ENCODE measurements at regions not wholly inside any gene's neighbourhood (a gene's known extent, or its start where the extent isn't known, plus 50 kb on each side); places are given as distances from the start of the nearest gene placed in this dataset.
"Not testable (repeated sequence)": the region's sequence is repeated elsewhere in the genome, so short reads cannot be mapped to it uniquely, and the experiment has no call there.

DNA sequence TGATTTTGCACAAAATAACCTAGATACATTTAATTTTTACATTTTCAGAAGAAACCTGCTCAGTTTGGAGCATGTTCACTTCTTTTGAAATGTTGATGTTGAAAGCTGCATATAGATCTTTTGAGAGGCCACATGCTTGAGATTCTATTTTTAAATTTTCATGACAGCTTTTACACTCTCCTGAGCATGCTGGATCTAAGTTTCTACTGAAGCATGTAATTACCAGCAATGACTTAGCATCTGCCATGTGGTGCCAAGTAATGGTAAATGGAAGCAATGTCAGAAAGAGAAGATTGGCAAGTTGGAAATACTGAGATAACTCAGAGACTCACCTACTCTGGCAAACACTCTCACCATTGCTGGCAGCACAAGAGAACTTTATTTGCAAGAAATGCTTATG lies 310.6 kb downstream of the NSUN3 start:
- Histone ChIP-seq H3K27ac (no peak overlapping the region), H3K27me3 (no peaks in the 10 kb centered on the region), H3K4me1 (no peaks in the 10 kb centered on the region), H3K36me3 (no peaks in the 10 kb centered on the region), H3K4me3 (no peak overlapping the region), H3K9me3 (peaks cover 0 to 7% (median 0%) of the 10 kb centered on the region in 3 donors)
- TF ChIP-seq, protein P1, sequence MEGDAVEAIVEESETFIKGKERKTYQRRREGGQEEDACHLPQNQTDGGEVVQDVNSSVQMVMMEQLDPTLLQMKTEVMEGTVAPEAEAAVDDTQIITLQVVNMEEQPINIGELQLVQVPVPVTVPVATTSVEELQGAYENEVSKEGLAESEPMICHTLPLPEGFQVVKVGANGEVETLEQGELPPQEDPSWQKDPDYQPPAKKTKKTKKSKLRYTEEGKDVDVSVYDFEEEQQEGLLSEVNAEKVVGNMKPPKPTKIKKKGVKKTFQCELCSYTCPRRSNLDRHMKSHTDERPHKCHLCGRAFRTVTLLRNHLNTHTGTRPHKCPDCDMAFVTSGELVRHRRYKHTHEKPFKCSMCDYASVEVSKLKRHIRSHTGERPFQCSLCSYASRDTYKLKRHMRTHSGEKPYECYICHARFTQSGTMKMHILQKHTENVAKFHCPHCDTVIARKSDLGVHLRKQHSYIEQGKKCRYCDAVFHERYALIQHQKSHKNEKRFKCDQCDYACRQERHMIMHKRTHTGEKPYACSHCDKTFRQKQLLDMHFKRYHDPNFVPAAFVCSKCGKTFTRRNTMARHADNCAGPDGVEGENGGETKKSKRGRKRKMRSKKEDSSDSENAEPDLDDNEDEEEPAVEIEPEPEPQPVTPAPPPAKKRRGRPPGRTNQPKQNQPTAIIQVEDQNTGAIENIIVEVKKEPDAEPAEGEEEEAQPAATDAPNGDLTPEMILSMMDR (IDR thresholded peaks at IDR 0.05) = no peak
- TF ChIP-seq POLR2A (IDR thresholded peaks at IDR 0.05) = no peak
- no peak for DNase-seq
- intact Hi-C loops (cut with DNase I) = no loop called here

- intact Hi-C loops (cut with DNase I) = no loop called here
- no peaks in the 10 kb centered on the region for H3K4me1 ChIP-seq
These were observed 311.7 kb downstream of the NSUN3 start for GRCh38 chr3:94374439-94375161.

DNA sequence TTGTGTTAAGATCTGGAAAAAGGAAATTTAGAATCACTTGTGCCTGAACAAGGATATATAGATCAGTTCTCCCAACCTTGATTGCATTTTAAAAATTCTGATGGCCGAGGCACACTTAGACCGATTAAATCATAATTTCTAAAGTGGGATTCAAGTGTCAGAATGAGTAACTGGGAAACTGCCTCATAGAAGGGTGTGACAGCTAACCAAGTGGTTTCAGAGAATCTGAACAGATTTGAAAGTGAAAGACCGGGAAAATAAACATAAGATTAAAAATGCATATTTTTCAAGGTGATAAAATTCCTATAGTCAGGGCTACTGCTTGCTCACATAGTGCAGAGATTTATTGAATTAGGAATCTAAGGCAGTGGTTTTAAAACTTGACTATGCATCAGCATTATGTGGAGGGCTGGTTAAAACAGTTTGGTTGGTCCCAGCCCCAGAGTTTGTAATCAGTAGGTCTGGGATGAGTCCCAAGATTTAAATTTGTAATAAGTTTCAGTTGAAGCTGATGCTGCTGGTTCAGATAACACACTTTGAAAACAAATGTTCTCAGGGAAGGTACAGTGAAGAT lies 314.3 kb downstream of the NSUN3 start:
- intact Hi-C loops (cut with DNase I); H3K4me3 ChIP-seq; H3K27ac ChIP-seq; H3K9me3 ChIP-seq; H3K27me3 ChIP-seq; H3K4me1 ChIP-seq; DNase-seq; H3K36me3 ChIP-seq: not testable (repeated sequence)
- 83% methylated on average over 3 of the region's 3 CpGs for WGBS, 2 donors

More at GRCh38 chr3:94374439-94375161, 311.7 kb downstream of the NSUN3 start:
- H3K27me3 ChIP-seq = no peaks in the 10 kb centered on the region
- no peak for DNase-seq
- no peaks in the 10 kb centered on the region for H3K36me3 ChIP-seq
- TF ChIP-seq, protein P1 (IDR thresholded peaks at IDR 0.05) = no peak
- no peak for TF ChIP-seq POLR2A (IDR thresholded peaks at IDR 0.05)
- H3K27ac ChIP-seq = no peak overlapping the region
- peaks cover 0 to 4% (median 0%) of the 10 kb centered on the region in 3 donors for H3K9me3 ChIP-seq
- H3K4me3 ChIP-seq = no peak overlapping the region
- 58 to 64% methylated on average over 1 of the region's 1 CpG for WGBS, 2 donors

GRCh38 chr3:94377863-94378262 lies 315.0 kb downstream of the NSUN3 start:
- H3K4me1 ChIP-seq; H3K9me3 ChIP-seq; H3K36me3 ChIP-seq; H3K27ac ChIP-seq; H3K4me3 ChIP-seq; H3K27me3 ChIP-seq; intact Hi-C loops (cut with DNase I); DNase-seq: not testable (repeated sequence)
- 73 to 75% methylated on average over 3 of the region's 3 CpGs for whole genome bisulfite sequencing, 2 donors

DNA sequence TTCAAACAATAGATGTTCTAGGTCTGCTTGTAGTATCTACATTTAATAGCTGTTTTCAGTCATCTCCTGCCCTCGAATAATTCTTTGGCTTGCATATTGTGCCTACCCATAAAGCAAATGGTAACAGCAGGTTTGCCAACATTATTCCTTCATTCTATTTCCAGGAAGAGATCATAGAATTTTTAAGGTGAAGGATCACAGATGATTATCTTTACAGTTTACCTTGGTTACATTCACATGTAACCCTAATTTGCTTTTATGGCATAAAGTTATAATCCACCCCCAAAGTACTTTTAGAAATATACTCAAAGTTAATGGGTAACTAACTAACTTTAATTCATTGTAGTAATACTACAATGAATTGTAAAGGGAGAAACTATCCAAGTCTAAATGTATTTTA lies 315.5 kb downstream of the NSUN3 start:
- H3K4me1 ChIP-seq = no peaks in the 10 kb centered on the region
- 72 to 79% methylated on average over 1 of the region's 1 CpG for WGBS, 2 donors
- H3K36me3 ChIP-seq = no peaks in the 10 kb centered on the region
- TF ChIP-seq, protein P1 (IDR thresholded peaks at IDR 0.05) = no peak
- TF ChIP-seq POLR2A (IDR thresholded peaks at IDR 0.05) = no peak
- H3K9me3 ChIP-seq = no peaks in the 10 kb centered on the region
- no peak overlapping the region for H3K27ac ChIP-seq
- DNase-seq = no peak
- no peak overlapping the region for H3K4me3 ChIP-seq
- H3K27me3 ChIP-seq = no peaks in the 10 kb centered on the region
- intact Hi-C loops (cut with DNase I) = no loop called here

DNA sequence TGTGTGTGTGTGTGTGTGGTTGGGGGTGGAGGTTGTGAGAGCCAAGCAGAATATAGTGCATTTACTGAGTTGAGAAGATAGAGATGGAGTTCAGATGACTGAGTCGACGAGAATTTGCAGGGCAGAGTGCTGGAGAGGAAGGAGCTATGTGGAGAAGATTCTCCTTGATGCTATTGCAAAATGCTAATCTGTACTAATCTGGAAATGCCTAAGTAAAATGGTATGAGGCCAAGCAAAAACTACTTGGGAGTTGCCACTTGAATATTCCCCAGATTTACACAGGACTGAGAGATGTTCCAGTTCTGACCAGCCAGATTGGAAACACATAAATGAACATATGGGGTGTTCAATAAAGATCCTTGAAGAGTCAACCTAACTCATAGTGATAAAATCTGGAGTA lies 316.4 kb downstream of the NSUN3 start:
- Histone ChIP-seq H3K4me3 (no peak overlapping the region), H3K4me1 (no peaks in the 10 kb centered on the region), H3K36me3 (no peaks in the 10 kb centered on the region), H3K9me3 (no peaks in the 10 kb centered on the region), H3K27me3 (no peaks in the 10 kb centered on the region), H3K27ac (no peak overlapping the region)
- 84 to 89% methylated on average over 2 of the region's 2 CpGs for WGBS, 2 donors
- no peak for DNase-seq
- TF ChIP-seq, protein P1 (IDR thresholded peaks at IDR 0.05) = no peak
- TF ChIP-seq POLR2A (IDR thresholded peaks at IDR 0.05) = no peak
- intact Hi-C loops (cut with DNase I) = no loop called here
